ENCODE measurements at regions not wholly inside any gene's neighbourhood (a gene's known extent, or its start where the extent isn't known, plus 50 kb on each side); places are given as distances from the start of the nearest gene placed in this dataset.
"Not testable (repeated sequence)": the region's sequence is repeated elsewhere in the genome, so short reads cannot be mapped to it uniquely, and the experiment has no call there.

DNA sequence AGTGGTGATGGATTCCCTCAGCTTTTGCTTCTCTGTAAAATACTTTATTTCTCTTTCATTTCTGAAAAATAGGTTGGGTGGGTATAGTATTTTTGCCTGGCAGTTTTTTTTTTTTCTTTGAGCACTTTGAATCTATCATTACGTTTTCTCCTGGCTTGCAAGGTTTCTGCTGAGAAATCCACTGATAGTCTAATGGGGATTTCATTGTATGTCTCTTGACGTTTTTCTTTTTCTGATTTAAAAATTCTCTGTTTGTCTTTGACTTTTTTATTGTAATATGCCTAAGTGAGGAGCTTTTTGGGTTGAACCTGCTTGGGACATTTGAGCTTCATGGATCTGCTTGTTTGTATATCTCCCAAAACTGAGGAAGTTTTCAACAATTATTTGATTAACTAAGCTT is 606.0 kb downstream of the KCNH5 start:
- Histone ChIP-seq H3K4me1 (no peaks in the 10 kb centered on the region), H3K9me3 (replicated peaks) (no peaks in the 10 kb centered on the region), H3K27me3 (no peaks in the 10 kb centered on the region), H3K4me3 (no peak overlapping the region), H3K36me3 (no peaks in the 10 kb centered on the region), H3K27ac (no peak overlapping the region)
- no peak for DNase-seq

DNA sequence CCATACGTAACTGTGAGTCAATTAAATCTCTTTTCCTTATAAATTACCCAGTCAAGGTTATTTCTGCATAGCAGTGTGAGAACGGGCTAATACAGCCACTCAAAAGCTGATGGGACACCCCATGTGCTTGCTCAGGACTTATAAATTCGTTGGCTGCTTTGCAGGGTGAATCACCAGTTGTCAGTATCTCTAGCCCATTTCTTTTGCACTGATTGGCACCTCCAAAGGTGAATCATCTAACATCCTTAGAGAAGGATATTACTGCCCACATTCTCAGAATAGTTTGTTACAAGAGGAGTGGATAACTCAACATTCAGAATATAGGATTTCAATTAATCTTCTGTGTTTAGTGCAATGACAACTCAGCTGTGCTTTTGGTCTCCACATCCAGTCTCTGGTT is 601.5 kb downstream of the KCNH5 start:
- Histone ChIP-seq H3K9me3 (replicated peaks) (no peaks in the 10 kb centered on the region), H3K4me1 (no peaks in the 10 kb centered on the region), H3K4me3 (no peak overlapping the region), H3K36me3 (no peaks in the 10 kb centered on the region), H3K27me3 (no peaks in the 10 kb centered on the region), H3K27ac (no peak overlapping the region)
- DNase-seq = no peak

DNA sequence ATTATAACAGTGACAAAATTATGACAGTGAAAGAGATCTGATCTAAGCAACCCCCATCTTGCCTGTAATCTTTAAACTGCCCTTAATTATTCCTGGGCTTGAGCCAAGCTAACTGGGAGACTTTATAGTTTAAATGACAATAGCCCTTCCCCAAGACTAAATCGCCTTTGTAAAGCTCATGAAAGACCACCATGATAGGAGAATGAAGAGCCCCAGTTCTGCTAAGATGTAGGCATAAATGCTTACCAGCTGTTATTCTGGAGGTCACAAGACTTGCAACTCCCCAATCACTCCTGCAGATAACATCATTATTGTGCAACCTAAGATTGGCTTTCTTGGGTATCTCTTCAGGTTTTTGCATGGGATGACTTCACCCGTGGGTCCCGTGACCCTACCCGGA is 599.7 kb downstream of the KCNH5 start:
- Histone ChIP-seq H3K27ac (no peak overlapping the region), H3K4me3 (no peak overlapping the region), H3K27me3 (no peaks in the 10 kb centered on the region), H3K9me3 (replicated peaks) (no peaks in the 10 kb centered on the region), H3K36me3 (no peaks in the 10 kb centered on the region), H3K4me1 (no peaks in the 10 kb centered on the region)
- DNase-seq = no peak

DNA sequence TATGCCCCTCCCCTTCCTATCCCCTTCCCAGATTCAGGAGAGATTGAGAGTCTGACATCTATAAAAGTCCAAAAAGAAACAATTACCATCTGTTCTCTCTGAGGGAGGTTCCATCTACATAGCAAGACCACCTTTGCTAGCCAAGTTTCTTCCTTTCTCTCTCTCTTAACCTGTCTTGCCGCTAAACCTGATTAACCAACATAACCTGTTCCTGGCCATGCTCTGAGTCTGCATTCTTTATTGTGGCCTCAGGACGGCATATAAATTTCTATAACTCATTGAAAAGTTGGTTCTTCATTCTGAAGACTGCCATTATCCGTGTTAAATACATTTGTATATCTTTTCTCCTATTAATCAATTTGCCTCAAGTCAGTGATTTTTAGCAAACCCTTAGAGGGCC is 594.0 kb downstream of the KCNH5 start:
- Histone ChIP-seq H3K27me3 (no peaks in the 10 kb centered on the region), H3K27ac (no peak overlapping the region), H3K4me3 (no peak overlapping the region), H3K9me3 (replicated peaks) (no peaks in the 10 kb centered on the region), H3K36me3 (no peaks in the 10 kb centered on the region), H3K4me1 (no peaks in the 10 kb centered on the region)
- DNase-seq = no peak

DNA sequence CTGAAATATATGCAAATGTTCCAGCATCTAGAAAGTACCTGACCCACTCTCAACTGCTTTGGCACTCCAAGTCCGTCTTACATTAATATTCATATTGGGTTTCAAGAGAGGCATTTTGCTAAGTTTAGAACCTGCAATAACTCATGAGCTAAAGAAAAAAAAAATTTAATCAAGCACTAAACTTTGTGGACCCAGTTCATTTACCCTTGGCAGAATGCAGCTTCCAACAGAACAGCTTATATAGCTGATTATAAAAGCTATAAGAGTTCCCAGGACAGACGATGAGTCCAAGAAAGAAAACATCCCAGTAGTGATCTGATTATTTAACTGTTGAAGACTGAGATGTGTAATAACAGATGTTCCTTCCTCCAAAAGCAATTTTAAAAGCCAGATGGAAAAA is 592.0 kb downstream of the KCNH5 start:
- Histone ChIP-seq H3K9me3 (replicated peaks) (no peaks in the 10 kb centered on the region), H3K4me3 (no peak overlapping the region), H3K4me1 (no peaks in the 10 kb centered on the region), H3K27ac (no peak overlapping the region), H3K27me3 (no peaks in the 10 kb centered on the region), H3K36me3 (no peaks in the 10 kb centered on the region)
- DNase-seq = no peak

DNA sequence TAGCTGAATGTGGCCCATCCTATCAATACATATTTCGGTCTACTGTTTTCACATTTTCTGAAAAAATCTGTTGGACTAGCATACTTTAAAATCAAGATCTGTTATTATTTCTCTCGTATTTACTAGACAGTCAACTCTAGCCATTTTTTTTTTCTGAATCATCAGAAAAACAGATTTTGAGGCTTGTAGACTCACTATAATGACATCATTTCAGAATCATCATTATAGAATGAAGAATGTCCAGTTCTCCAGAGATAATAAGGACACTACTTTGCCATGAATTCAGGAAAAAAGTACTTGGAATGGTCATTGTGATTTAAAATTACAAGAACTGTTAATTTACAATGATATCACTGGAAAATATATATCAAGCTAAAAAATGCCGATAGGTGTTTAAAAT is 589.8 kb downstream of the KCNH5 start:
- Histone ChIP-seq H3K9me3 (replicated peaks) (no peaks in the 10 kb centered on the region), H3K4me3 (no peak overlapping the region), H3K36me3 (no peaks in the 10 kb centered on the region), H3K27me3 (no peaks in the 10 kb centered on the region), H3K4me1 (no peaks in the 10 kb centered on the region), H3K27ac (no peak overlapping the region)
- no peak for DNase-seq

DNA sequence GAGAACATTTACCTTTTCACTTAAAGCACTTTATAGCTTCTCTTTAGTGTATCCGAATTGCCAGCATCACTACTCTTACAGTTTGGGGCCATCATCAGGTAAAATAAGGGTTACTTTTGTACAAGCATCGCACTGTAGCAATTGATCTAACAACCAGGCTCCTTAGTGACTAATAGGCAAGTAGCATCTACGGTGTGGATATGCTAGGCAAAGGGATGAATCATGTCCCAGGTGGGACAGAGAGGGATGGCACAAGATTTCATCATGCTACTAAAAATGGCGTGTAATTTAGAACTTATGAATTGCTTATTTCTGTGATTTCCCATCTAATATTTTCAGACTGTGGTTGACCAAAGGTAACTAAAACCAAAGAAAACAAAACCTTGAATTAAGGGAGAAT is 582.3 kb downstream of the KCNH5 start:
- H3K27ac ChIP-seq = no peak overlapping the region
- H3K27me3 ChIP-seq = no peaks in the 10 kb centered on the region
- no peaks in the 10 kb centered on the region for H3K4me1 ChIP-seq
- no peak for DNase-seq
- no peaks in the 10 kb centered on the region for H3K36me3 ChIP-seq
- H3K4me3 ChIP-seq = no peak overlapping the region
- no peaks in the 10 kb centered on the region for H3K9me3 ChIP-seq (replicated peaks)

DNA sequence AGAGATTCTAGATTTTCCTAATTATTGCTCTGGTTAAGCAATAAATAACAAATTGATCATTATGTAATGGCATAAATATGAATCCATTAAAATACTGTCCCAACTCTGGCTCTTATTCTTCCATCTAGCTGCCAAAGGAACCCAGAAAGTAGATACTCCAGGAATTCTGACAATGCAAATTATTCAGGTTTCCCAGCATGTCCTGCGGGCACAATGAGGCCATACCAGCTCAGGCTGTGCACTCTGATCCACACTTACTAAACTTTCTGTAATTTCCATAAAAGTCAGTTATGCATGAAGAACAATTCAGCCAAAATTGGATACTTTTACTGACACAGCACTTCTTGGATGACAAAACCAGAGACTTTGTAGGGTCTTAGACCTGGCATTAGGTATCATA is 576.3 kb downstream of the KCNH5 start:
- no peak for DNase-seq
- no peaks in the 10 kb centered on the region for H3K27me3 ChIP-seq
- H3K4me1 ChIP-seq = no peaks in the 10 kb centered on the region
- no peaks in the 10 kb centered on the region for H3K9me3 ChIP-seq (replicated peaks)
- H3K4me3 ChIP-seq = no peak overlapping the region
- no peak overlapping the region for H3K27ac ChIP-seq
- no peaks in the 10 kb centered on the region for H3K36me3 ChIP-seq

DNA sequence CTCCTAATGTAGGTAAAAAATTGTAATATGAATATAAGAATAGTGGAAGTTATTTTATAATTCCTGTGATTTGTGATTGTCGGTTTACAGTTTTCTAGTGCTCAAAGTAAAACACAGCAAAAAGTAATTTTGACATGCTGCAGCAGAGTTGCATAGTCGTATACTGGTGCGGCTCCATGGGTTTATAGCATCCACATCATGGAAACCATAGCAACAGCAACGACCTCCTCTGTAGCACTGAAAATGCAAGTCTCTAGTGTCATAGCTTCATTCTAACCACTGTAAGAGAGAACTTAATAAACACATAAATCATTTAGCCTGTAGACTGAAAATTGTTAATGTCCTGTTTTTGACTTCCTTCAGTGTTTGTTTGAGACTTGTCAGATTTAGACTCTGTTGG is 574.3 kb downstream of the KCNH5 start:
- Histone ChIP-seq H3K4me3 (no peak overlapping the region), H3K36me3 (no peaks in the 10 kb centered on the region), H3K9me3 (replicated peaks) (no peaks in the 10 kb centered on the region), H3K4me1 (no peaks in the 10 kb centered on the region), H3K27me3 (no peaks in the 10 kb centered on the region), H3K27ac (no peak overlapping the region)
- no peak for DNase-seq

DNA sequence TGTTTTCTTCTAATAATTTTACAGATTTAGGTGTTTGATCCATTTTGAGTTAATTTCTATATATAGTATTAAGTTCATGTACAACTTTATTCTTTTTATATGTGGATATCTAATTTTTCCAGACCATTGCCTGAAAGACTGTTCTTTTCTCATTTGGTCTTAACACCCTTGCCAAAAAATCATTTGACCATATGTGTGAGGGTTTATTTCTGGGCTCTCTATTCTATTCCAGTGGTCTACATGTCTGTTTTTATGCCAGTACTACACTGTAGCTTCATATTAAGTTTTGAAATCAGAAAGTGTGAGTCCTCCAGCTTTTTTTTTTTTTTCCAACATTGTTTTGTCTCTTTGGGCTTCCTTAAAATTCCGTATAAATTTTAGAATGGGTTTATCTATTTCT is 554.1 kb downstream of the KCNH5 start:
- Histone ChIP-seq H3K27me3 (no peaks in the 10 kb centered on the region), H3K36me3 (no peaks in the 10 kb centered on the region), H3K4me3 (no peak overlapping the region), H3K9me3 (replicated peaks) (no peaks in the 10 kb centered on the region), H3K4me1 (no peaks in the 10 kb centered on the region), H3K27ac (no peak overlapping the region)
- no peak for DNase-seq

DNA sequence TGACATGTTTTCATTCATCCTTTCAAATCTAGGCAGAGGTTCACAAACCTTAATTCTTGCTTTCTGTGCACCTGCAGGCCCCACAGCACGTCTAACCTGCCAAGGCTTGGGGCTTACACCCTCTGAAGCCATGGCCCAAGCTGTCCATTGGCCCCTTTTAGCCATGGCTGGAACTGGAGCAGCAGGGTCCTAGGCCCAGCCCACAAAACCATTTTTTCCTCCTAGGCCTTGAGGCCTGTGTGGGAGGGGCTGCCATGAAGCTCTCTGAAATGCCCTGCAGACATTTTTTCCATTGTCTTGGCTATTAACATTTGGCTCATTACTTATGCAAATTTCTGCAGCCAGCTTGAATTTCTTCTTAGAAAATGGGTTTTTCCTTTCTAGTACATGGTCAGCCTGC is 547.5 kb downstream of the KCNH5 start:
- H3K27ac ChIP-seq = no peak overlapping the region
- no peak overlapping the region for H3K4me3 ChIP-seq
- no peaks in the 10 kb centered on the region for H3K4me1 ChIP-seq
- DNase-seq = no peak
- H3K9me3 ChIP-seq (replicated peaks) = no peaks in the 10 kb centered on the region
- H3K27me3 ChIP-seq = no peaks in the 10 kb centered on the region
- no peaks in the 10 kb centered on the region for H3K36me3 ChIP-seq

DNA sequence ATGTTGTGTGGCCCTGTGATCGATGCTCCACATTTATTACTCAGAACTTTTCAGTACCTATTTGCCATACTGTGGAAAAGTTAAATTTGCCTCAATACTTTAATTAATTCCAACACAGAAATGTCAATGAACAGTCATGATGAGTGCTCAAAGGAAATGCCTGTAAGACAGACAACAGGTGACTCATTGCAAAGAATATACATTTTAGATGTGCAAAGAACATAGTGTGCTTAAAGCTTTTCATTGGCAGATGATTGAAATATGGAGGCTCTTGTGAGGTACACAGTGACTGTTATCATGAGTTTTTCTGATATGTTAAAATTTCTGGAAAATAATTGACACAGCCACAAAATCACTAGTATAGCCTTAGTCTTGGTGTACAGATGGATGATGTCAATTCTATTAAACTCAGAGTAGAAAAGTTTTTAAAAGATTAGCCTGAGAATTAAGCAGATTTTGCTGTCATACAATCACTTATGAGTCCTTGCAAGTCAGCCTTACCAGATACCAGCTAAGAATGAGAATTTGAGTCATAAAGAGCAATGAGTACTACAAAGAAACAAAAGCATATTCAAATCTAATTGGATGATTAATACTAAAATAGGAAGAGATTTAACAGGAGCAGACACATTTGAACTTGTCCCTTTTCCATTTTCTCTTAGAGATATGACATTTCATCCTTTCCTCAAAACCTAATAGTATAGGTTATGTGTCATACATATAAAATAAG is 544.1 kb downstream of the KCNH5 start:
- DNase-seq = no peak
- H3K27ac ChIP-seq = no peak overlapping the region
- H3K36me3 ChIP-seq = no peaks in the 10 kb centered on the region
- H3K4me1 ChIP-seq = no peaks in the 10 kb centered on the region
- no peak overlapping the region for H3K4me3 ChIP-seq
- H3K9me3 ChIP-seq (replicated peaks) = no peaks in the 10 kb centered on the region
- H3K27me3 ChIP-seq = no peaks in the 10 kb centered on the region

DNA sequence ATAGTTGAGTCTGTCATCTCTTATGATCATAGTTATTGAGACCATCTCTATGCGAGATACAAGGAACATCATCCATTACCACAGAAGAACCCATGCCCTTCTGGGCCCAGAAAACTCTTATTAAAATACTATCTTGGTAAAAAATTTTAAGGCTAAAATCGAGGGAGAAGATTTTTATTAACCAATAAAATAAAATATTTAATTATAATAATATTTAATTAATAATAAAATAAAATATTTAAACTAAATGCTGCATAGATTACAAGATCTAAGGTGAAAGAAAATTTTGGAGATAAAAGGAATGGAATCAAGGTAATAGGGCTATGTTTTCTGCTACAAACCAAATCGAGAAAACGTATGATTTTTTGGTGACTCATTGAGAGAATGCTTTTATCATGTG is 540.2 kb downstream of the KCNH5 start:
- no peak for DNase-seq
- no peaks in the 10 kb centered on the region for H3K9me3 ChIP-seq (replicated peaks)
- H3K4me3 ChIP-seq = no peak overlapping the region
- H3K27me3 ChIP-seq = no peaks in the 10 kb centered on the region
- no peak overlapping the region for H3K27ac ChIP-seq
- no peaks in the 10 kb centered on the region for H3K4me1 ChIP-seq
- no peaks in the 10 kb centered on the region for H3K36me3 ChIP-seq

DNA sequence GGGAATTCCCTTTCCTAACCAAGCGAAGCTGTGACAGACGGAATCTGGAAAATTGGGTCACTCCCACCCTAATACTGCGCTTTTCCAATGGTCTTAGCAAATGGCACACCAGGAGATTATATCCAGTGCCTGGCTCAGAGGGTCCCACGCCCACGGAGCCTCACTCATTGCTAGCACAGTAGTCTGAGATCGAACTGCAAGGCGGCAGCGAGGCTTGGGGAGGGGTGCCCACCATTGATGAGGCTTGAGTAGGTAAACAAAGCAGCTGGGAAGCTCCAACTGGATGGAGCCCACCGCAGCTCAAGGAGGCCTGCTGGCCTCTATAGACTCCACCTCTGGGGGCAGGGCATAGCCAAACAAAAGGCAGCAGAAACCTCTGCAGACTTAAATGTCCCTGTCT is 523.9 kb downstream of the KCNH5 start:
- not testable (repeated sequence) for H3K27ac ChIP-seq; DNase-seq; H3K9me3 ChIP-seq (replicated peaks); H3K27me3 ChIP-seq; H3K4me1 ChIP-seq; H3K36me3 ChIP-seq; H3K4me3 ChIP-seq

DNA sequence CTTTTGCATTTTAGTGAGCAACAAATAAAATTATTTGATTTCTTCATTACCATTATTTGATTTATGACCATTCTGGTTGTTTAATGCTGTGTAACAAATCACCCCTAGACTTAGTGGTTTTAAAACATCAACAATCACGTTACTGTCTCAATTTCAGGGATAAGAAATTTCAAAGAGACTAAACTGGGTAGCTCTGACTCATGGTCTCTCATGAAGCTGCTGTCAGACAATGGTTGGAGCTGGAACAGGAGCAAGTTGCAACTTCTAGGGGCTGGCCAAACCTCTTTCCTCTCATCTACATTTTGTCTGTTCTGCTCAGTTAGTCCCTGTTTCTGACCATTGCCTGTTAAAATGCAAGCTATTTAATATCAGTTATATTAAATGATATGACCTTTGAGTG is 517.0 kb downstream of the KCNH5 start:
- Histone ChIP-seq H3K9me3 (replicated peaks) (no peaks in the 10 kb centered on the region), H3K4me1 (no peaks in the 10 kb centered on the region), H3K36me3 (no peaks in the 10 kb centered on the region), H3K27me3 (no peaks in the 10 kb centered on the region), H3K4me3 (no peak overlapping the region), H3K27ac (no peak overlapping the region)
- no peak for DNase-seq

DNA sequence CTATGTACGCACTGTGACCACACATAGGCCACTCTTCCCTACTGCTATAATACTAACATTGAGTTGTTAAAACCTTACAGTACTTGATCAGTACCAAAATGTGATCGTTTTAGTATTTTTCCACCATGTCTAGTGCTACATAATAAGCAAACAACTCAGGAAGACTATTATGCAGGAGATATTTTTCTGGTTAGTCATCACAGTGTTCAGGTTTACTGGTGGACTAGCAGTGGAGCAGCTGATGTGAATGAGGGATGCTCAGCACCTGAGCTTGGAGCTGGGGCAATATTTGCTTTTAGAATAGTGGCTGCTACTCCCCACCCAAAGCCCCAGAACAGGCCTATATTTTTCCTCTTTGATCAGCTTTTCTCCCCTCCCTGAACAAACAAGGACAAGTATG is 513.1 kb downstream of the KCNH5 start:
- Histone ChIP-seq H3K9me3 (replicated peaks) (no peaks in the 10 kb centered on the region), H3K27me3 (no peaks in the 10 kb centered on the region; the same call in 1 of the 2 replicates), H3K27ac (no peak overlapping the region), H3K4me1 (no peaks in the 10 kb centered on the region), H3K36me3 (no peaks in the 10 kb centered on the region), H3K4me3 (no peak overlapping the region)
- no peak for DNase-seq

Measured in SJCRH30 (cell line).